ENCODE measurements at regions not wholly inside any gene's neighbourhood (a gene's known extent, or its start where the extent isn't known, plus 50 kb on each side); places are given as distances from the start of the nearest gene placed in this dataset.

- in situ Hi-C loops (cut with HindIII; ENCODE audit: low pct_unique_long_range_greater_than_20kb, low sequenced_read_pairs): no loop called here
- DNase-seq (ENCODE audit: low read depth): no peak
These were observed 78.1 kb upstream of the SLC38A11 start for GRCh38 chr2:165033402-165033801.

- in situ Hi-C loops (cut with HindIII; ENCODE audit: low pct_unique_long_range_greater_than_20kb, low sequenced_read_pairs): no loop called here
These were observed 77.2 kb upstream of the SLC38A11 start for GRCh38 chr2:165032559-165032958.

GRCh38 chr2:165024199-165024598 lies 68.9 kb upstream of the SLC38A11 start:
- in situ Hi-C loops (cut with HindIII; ENCODE audit: low pct_unique_long_range_greater_than_20kb, low sequenced_read_pairs): no loop called here

More at GRCh38 chr2:165032559-165032958, 77.2 kb upstream of the SLC38A11 start:
- DNase-seq (ENCODE audit: low read depth): no peak

GRCh38 chr2:165022781-165023180 lies 67.5 kb upstream of the SLC38A11 start:
- in situ Hi-C loops (cut with HindIII; ENCODE audit: low pct_unique_long_range_greater_than_20kb, low sequenced_read_pairs): no loop called here
- DNase-seq (ENCODE audit: low read depth): no peak

More at GRCh38 chr2:165024199-165024598, 68.9 kb upstream of the SLC38A11 start:
- no peak for DNase-seq (ENCODE audit: low read depth)

- in situ Hi-C loops (cut with HindIII; ENCODE audit: low pct_unique_long_range_greater_than_20kb, low sequenced_read_pairs): no loop called here
These were observed 62.8 kb upstream of the SLC38A11 start for GRCh38 chr2:165017966-165018596.

GRCh38 chr2:165016772-165017411 lies 61.6 kb upstream of the SLC38A11 start:
- peak; percentile 47 for DNase-seq (ENCODE audit: low read depth)
- in situ Hi-C loops (cut with HindIII; ENCODE audit: low pct_unique_long_range_greater_than_20kb, low sequenced_read_pairs): no loop called here

More at GRCh38 chr2:165017966-165018596, 62.8 kb upstream of the SLC38A11 start:
- no peak for DNase-seq (ENCODE audit: low read depth)

- in situ Hi-C loops (cut with HindIII; ENCODE audit: low pct_unique_long_range_greater_than_20kb, low sequenced_read_pairs): no loop called here
These were observed 59.8 kb upstream of the SLC38A11 start for GRCh38 chr2:165015052-165015642.

GRCh38 chr2:165013944-165014619 lies 58.8 kb upstream of the SLC38A11 start:
- in situ Hi-C loops (cut with HindIII; ENCODE audit: low pct_unique_long_range_greater_than_20kb, low sequenced_read_pairs): no loop called here
- DNase-seq (ENCODE audit: low read depth): no peak

More at GRCh38 chr2:165015052-165015642, 59.8 kb upstream of the SLC38A11 start:
- peak; percentile 47 for DNase-seq (ENCODE audit: low read depth)

GRCh38 chr2:165011199-165011598 lies 55.9 kb upstream of the SLC38A11 start:
- no peak for DNase-seq (ENCODE audit: low read depth)
- in situ Hi-C loops (cut with HindIII; ENCODE audit: low pct_unique_long_range_greater_than_20kb, low sequenced_read_pairs): no loop called here

- no peak for DNase-seq (ENCODE audit: low read depth)
- in situ Hi-C loops (cut with HindIII; ENCODE audit: low pct_unique_long_range_greater_than_20kb, low sequenced_read_pairs): no loop called here
These were observed 55.2 kb upstream of the SLC38A11 start for GRCh38 chr2:165010556-165010955.

- no peak for DNase-seq (ENCODE audit: low read depth)
- in situ Hi-C loops (cut with HindIII; ENCODE audit: low pct_unique_long_range_greater_than_20kb, low sequenced_read_pairs): no loop called here
These were observed 54.1 kb upstream of the SLC38A11 start for GRCh38 chr2:165009466-165009865.

GRCh38 chr2:165008730-165009315 lies 53.5 kb upstream of the SLC38A11 start:
- in situ Hi-C loops (cut with HindIII; ENCODE audit: low pct_unique_long_range_greater_than_20kb, low sequenced_read_pairs): no loop called here
- DNase-seq (ENCODE audit: low read depth): peak; percentile 69

GRCh38 chr2:165007161-165007744 lies 51.9 kb upstream of the SLC38A11 start:
- in situ Hi-C loops (cut with HindIII; ENCODE audit: low pct_unique_long_range_greater_than_20kb, low sequenced_read_pairs): no loop called here
- DNase-seq (ENCODE audit: low read depth): no peak

Measured in Caki2 (cell line).